Smooth muscle cell (in vitro differentiated cells): ENCODE measurements at regions not wholly inside any gene's neighbourhood (a gene's known extent, or its start where the extent isn't known, plus 50 kb on each side); places are given as distances from the start of the nearest gene placed in this dataset.
A peak's percentile ranks its signal among the peaks of the same experiment; 100 is the strongest.

ENCODE experiments used
- DNase-seq: peaks from one replicate; lab custom pipeline; 2025; ENCODE audit not compliant: unreplicated experiment; lab: John Stamatoyannopoulos, UW
- H2AFZ ChIP-seq: fragments of 200-600 bp; sonication (generic); 2 replicates; pipeline ENCODE4 v1.6.0; 2016; ENCODE audit warnings: antibody characterized with exemption, low read depth, mild to moderate bottlenecking
- H3F3A ChIP-seq: fragments of 200-600 bp; sonication (generic); 2 replicates; pipeline ENCODE4 v1.6.0; 2017; ENCODE audit warnings: antibody characterized with exemption, low read depth
- H3K27ac ChIP-seq: fragments of 200-600 bp; sonication (generic); 2 replicates; pipeline ENCODE4 v1.5.1; 2016; ENCODE audit warnings: low read depth, mild to moderate bottlenecking
- H3K27me3 ChIP-seq: fragments of 200-600 bp; sonication (generic); 2 replicates; pipeline ENCODE4 v1.6.1; 2016; ENCODE audit warnings: low read depth, mild to moderate bottlenecking
- H3K36me3 ChIP-seq: fragments of 200-600 bp; sonication (generic); 2 replicates; pipeline ENCODE4 v1.5.1; 2016; ENCODE audit warnings: low read depth
- H3K4me1 ChIP-seq: fragments of 200-600 bp; sonication (generic); 2 replicates; pipeline ENCODE4 v1.5.1; 2016; ENCODE audit warnings: low read depth
- H3K4me2 ChIP-seq: fragments of 200-600 bp; sonication (generic); 2 replicates; pipeline ENCODE4 v1.6.0; 2016; ENCODE audit warnings: mild to moderate bottlenecking
- H3K4me3 ChIP-seq: fragments of 200-600 bp; sonication (generic); 2 replicates; pipeline ENCODE4 v1.5.1; 2016; ENCODE audit warnings: mild to moderate bottlenecking
- H3K79me2 ChIP-seq: fragments of 200-600 bp; sonication (generic); 2 replicates; pipeline ENCODE4 v1.6.0; 2016; ENCODE audit warnings: low read depth, mild to moderate bottlenecking
- H3K9ac ChIP-seq: fragments of 200-600 bp; sonication (generic); 2 replicates; pipeline ENCODE4 v1.6.0; 2016; ENCODE audit warnings: low read depth
- H3K9me3 ChIP-seq: fragments of 200-600 bp; sonication (generic); replicated peaks from 2 replicates; pipeline ENCODE4 v1.5.1; 2016; ENCODE audit warnings: low read depth
- H4K20me1 ChIP-seq: fragments of 200-600 bp; sonication (generic); 2 replicates; pipeline ENCODE4 v1.6.0; 2016; ENCODE audit warnings: low read depth
- CTCF ChIP-seq: fragments of 200-600 bp; sonication (generic); IDR thresholded peaks from 2 replicates; pipeline ENCODE4 v1.5.1; 2017; ENCODE audit warnings: borderline replicate concordance, mild to moderate bottlenecking, antibody characterized with exemption; ENCODE audit not compliant: insufficient read depth, poor library complexity, severe bottlenecking
- WGBS: methylation state at CpG from one replicate; pipeline ENCODE4 v1.1.7; 2016; ENCODE audit warnings: low lambda C conversion rate; 5-methylcytosine and 5-hydroxymethylcytosine counted together

- 96% methylated on average over 4 of the region's 4 CpGs for WGBS
- H3K9me3 ChIP-seq: no peaks in the 10 kb centered on the region
- peaks cover 4% of the 10 kb centered on the region for H3K79me2 ChIP-seq
- H3K9ac ChIP-seq: peak overlapping the region; percentile 57
- peak overlapping the region; percentile 57 for H3K4me3 ChIP-seq
- TF ChIP-seq CTCF: no peak
- no peaks in the 10 kb centered on the region for H4K20me1 ChIP-seq
- H3K27me3 ChIP-seq: no peaks in the 10 kb centered on the region
- H2AFZ ChIP-seq: no peak overlapping the region
- H3K27ac ChIP-seq: peak overlapping the region; percentile 90
- no peaks in the 10 kb centered on the region for H3K36me3 ChIP-seq
- peaks cover 2% of the 10 kb centered on the region for H3K4me1 ChIP-seq
- no peak for DNase-seq
- peak overlapping the region; percentile 89 for H3K4me2 ChIP-seq
- H3F3A ChIP-seq: peaks cover 11% of the 10 kb centered on the region
Observed at GRCh38 chr14:103206023-103206481, 82.8 kb downstream of the TNFAIP2 start.

GRCh38 chr14:103206836-103207387, 83.7 kb downstream of the TNFAIP2 start:
- Histone ChIP-seq H4K20me1 (no peaks in the 10 kb centered on the region), H3K9me3 (no peaks in the 10 kb centered on the region), H2AFZ (no peak overlapping the region), H3K4me1 (no peaks in the 10 kb centered on the region), H3K9ac (peak overlapping the region; percentile 57), H3K79me2 (peaks cover 4% of the 10 kb centered on the region), H3F3A (peaks cover 11% of the 10 kb centered on the region), H3K36me3 (no peaks in the 10 kb centered on the region), H3K27ac (peak overlapping the region; percentile 90), H3K27me3 (no peaks in the 10 kb centered on the region), H3K4me3 (peak overlapping the region; percentile 57), H3K4me2 (peak overlapping the region; percentile 89)
- WGBS: 19% methylated on average over 9 of the region's 27 CpGs
- peak; percentile 53 for DNase-seq
- TF ChIP-seq CTCF: no peak

GRCh38 chr14:103207388-103208072, 84.3 kb downstream of the TNFAIP2 start:
- peaks cover 4% of the 10 kb centered on the region for H3K79me2 ChIP-seq

More at GRCh38 chr14:103207388-103208072, 84.3 kb downstream of the TNFAIP2 start:
- Histone ChIP-seq H3K9me3 (no peaks in the 10 kb centered on the region), H2AFZ (peak overlapping the region; percentile 88), H3K27me3 (no peaks in the 10 kb centered on the region), H3K4me2 (peak overlapping the region; percentile 89), H3K36me3 (no peaks in the 10 kb centered on the region), H3F3A (peaks cover 11% of the 10 kb centered on the region), H4K20me1 (no peaks in the 10 kb centered on the region), H3K4me1 (no peaks in the 10 kb centered on the region), H3K4me3 (peak overlapping the region; percentile 57), H3K9ac (peak overlapping the region; percentile 57), H3K27ac (peak overlapping the region; percentile 90)
- WGBS: 8% methylated on average over 49 of the region's 80 CpGs
- no peak for DNase-seq
- TF ChIP-seq CTCF: no peak
